MM.1S (cell line): ENCODE measurements at regions not wholly inside any gene's neighbourhood (a gene's known extent, or its start where the extent isn't known, plus 50 kb on each side); places are given as distances from the start of the nearest gene placed in this dataset.

Experiments
- DNase-seq: peaks from one replicate; pipeline ENCODE4 v3.0.0-alpha.2; 2015
- H2AFZ ChIP-seq: fragments of 300-600 bp; sonication (generic); 2 replicates; pipeline ENCODE4 v1.6.0; 2016; ENCODE audit warnings: antibody characterized with exemption, low read length
- H3F3A ChIP-seq: fragments of 300-600 bp; sonication (generic); 2 replicates; pipeline ENCODE4 v1.6.1; 2016; ENCODE audit warnings: mild to moderate bottlenecking, antibody characterized with exemption, low read length, moderate library complexity, mixed read lengths; ENCODE audit not compliant: insufficient read depth
- H3K27ac ChIP-seq: fragments of 300-600 bp; sonication (generic); 2 replicates; pipeline ENCODE4 v1.5.1; 2016; ENCODE audit warnings: mild to moderate bottlenecking, low read length
- H3K27me3 ChIP-seq: fragments of 300-600 bp; sonication (generic); replicated peaks from 2 replicates; pipeline ENCODE4 v1.6.0; 2016; ENCODE audit warnings: low read length; ENCODE audit not compliant: insufficient read depth
- H3K36me3 ChIP-seq: fragments of 300-600 bp; sonication (generic); replicated peaks from 2 replicates; pipeline ENCODE4 v1.6.1; 2016; ENCODE audit warnings: mild to moderate bottlenecking, low read length, mixed read lengths; ENCODE audit not compliant: insufficient read depth
- H3K4me1 ChIP-seq: fragments of 300-600 bp; sonication (generic); 2 replicates; pipeline ENCODE4 v1.6.1; 2016; ENCODE audit warnings: low read length, mixed read lengths
- H3K4me2 ChIP-seq: fragments of 300-600 bp; sonication (generic); 2 replicates; pipeline ENCODE4 v1.6.0; 2016; ENCODE audit warnings: low read depth, low read length
- H3K4me3 ChIP-seq: fragments of 300-600 bp; sonication (generic); 2 replicates; pipeline ENCODE4 v1.5.1; 2016; ENCODE audit warnings: low read length, mixed read lengths
- H3K79me2 ChIP-seq: fragments of 300-600 bp; sonication (generic); 2 replicates; pipeline ENCODE4 v1.6.1; 2016; ENCODE audit warnings: mixed run types, low read length, mixed read lengths
- H3K9ac ChIP-seq: fragments of 300-600 bp; sonication (generic); 2 replicates; pipeline ENCODE4 v1.6.1; 2016; ENCODE audit warnings: low read length, mixed read lengths
- H3K9me2 ChIP-seq: fragments of 300-600 bp; sonication (generic); replicated peaks from 2 replicates; pipeline ENCODE4 v1.6.1; 2016; ENCODE audit warnings: mild to moderate bottlenecking, low read length, mixed read lengths; ENCODE audit not compliant: insufficient read depth
- H3K9me3 ChIP-seq: fragments of 300-600 bp; sonication (generic); replicated peaks from 2 replicates; pipeline ENCODE4 v1.6.1; 2016; ENCODE audit warnings: mild to moderate bottlenecking, low read length, mixed read lengths; ENCODE audit not compliant: insufficient read depth
- H4K20me1 ChIP-seq: fragments of 300-600 bp; sonication (generic); 2 replicates; pipeline ENCODE4 v1.6.1; 2016; ENCODE audit warnings: mild to moderate bottlenecking, low read length, moderate library complexity, mixed read lengths; ENCODE audit not compliant: insufficient read depth
- CTCF ChIP-seq: fragments of 300-600 bp; sonication (generic); IDR thresholded peaks from 2 replicates; pipeline ENCODE4 v1.5.1; 2016; ENCODE audit warnings: antibody characterized with exemption, low read length, mixed read lengths
- EZH2 ChIP-seq: fragments of 300-600 bp; sonication (generic); optimal IDR thresholded peaks from 2 replicates; pipeline ENCODE3; 2017; ENCODE audit warnings: low read depth, mild to moderate bottlenecking, antibody characterized with exemption, low read length, mixed read lengths
- EZH2phosphoT487 ChIP-seq: fragments of 300-600 bp; sonication (generic); IDR thresholded peaks from 2 replicates; pipeline ENCODE4 v1.6.1; 2018; ENCODE audit warnings: antibody characterized with exemption, low read length

GRCh38 chr6:62640749-62641148, 354.7 kb upstream of the KHDRBS2 start:
- no peak overlapping the region for H3K9ac ChIP-seq
- H3F3A ChIP-seq, result no peaks in the 10 kb centered on the region
- no peaks in the 10 kb centered on the region for H4K20me1 ChIP-seq
- DNase-seq, result no peak
- no peak overlapping the region for H2AFZ ChIP-seq
- H3K36me3 ChIP-seq, result no peaks in the 10 kb centered on the region
- no peaks in the 10 kb centered on the region for H3K9me3 ChIP-seq
- no peaks in the 10 kb centered on the region for H3K79me2 ChIP-seq
- no peaks in the 10 kb centered on the region for H3K4me1 ChIP-seq
- H3K4me2 ChIP-seq, result no peak overlapping the region
- TF ChIP-seq EZH2phosphoT487 (no peak), CTCF (no peak)
- H3K27me3 ChIP-seq, result no peaks in the 10 kb centered on the region
- no peak overlapping the region for H3K4me3 ChIP-seq
- H3K9me2 ChIP-seq, result no peaks in the 10 kb centered on the region
- no peak overlapping the region for H3K27ac ChIP-seq

GRCh38 chr6:62626661-62627060, 340.6 kb upstream of the KHDRBS2 start:
- no peak overlapping the region for H3K9ac ChIP-seq
- no peaks in the 10 kb centered on the region for H3K9me3 ChIP-seq
- H3K4me1 ChIP-seq, result no peaks in the 10 kb centered on the region
- H2AFZ ChIP-seq, result no peak overlapping the region
- DNase-seq, result no peak
- H3F3A ChIP-seq, result no peaks in the 10 kb centered on the region
- no peak overlapping the region for H3K27ac ChIP-seq
- no peak for TF ChIP-seq CTCF
- no peak for TF ChIP-seq EZH2
- TF ChIP-seq EZH2phosphoT487, result no peak
- no peak overlapping the region for H3K4me3 ChIP-seq
- no peak overlapping the region for H3K4me2 ChIP-seq
- H3K79me2 ChIP-seq, result no peaks in the 10 kb centered on the region
- no peaks in the 10 kb centered on the region for H3K36me3 ChIP-seq
- no peaks in the 10 kb centered on the region for H3K27me3 ChIP-seq
- H3K9me2 ChIP-seq, result no peaks in the 10 kb centered on the region
- no peaks in the 10 kb centered on the region for H4K20me1 ChIP-seq

- TF ChIP-seq EZH2phosphoT487 (no peak), CTCF (no peak), EZH2 (no peak)
- H3K79me2 ChIP-seq, result no peaks in the 10 kb centered on the region
These were observed 338.0 kb upstream of the KHDRBS2 start for GRCh38 chr6:62623846-62624532.

More at GRCh38 chr6:62623846-62624532, 338.0 kb upstream of the KHDRBS2 start:
- Histone ChIP-seq H3K9me3 (no peaks in the 10 kb centered on the region), H3K4me2 (no peak overlapping the region), H3K9ac (no peak overlapping the region), H3F3A (no peaks in the 10 kb centered on the region), H3K9me2 (no peaks in the 10 kb centered on the region), H3K36me3 (no peaks in the 10 kb centered on the region), H3K4me3 (no peak overlapping the region), H4K20me1 (no peaks in the 10 kb centered on the region), H3K27ac (no peak overlapping the region), H2AFZ (no peak overlapping the region), H3K4me1 (no peaks in the 10 kb centered on the region), H3K27me3 (no peaks in the 10 kb centered on the region)
- DNase-seq, result no peak
